ENCODE measurements at regions not wholly inside any gene's neighbourhood (a gene's known extent, or its start where the extent isn't known, plus 50 kb on each side); places are given as distances from the start of the nearest gene placed in this dataset.
"Not testable (repeated sequence)": the region's sequence is repeated elsewhere in the genome, so short reads cannot be mapped to it uniquely, and the experiment has no call there.

GRCh38 chr2:223182356-223182755, 130.4 kb downstream of the KCNE4 start:
- DNase-seq, result no peak

- no peak for DNase-seq
These were observed 133.6 kb downstream of the KCNE4 start for GRCh38 chr2:223185638-223186037.

- no peak for DNase-seq
These were observed 135.3 kb downstream of the KCNE4 start for GRCh38 chr2:223187256-223187655.

- DNase-seq, result not testable (repeated sequence)
These were observed 138.7 kb downstream of the KCNE4 start for GRCh38 chr2:223190561-223191206.

- DNase-seq, result no peak
These were observed 144.3 kb downstream of the KCNE4 start for GRCh38 chr2:223196331-223196730.

GRCh38 chr2:223197046-223197445, 145.1 kb downstream of the KCNE4 start:
- no peak for DNase-seq

- DNase-seq, result no peak
These were observed 147.8 kb downstream of the KCNE4 start for GRCh38 chr2:223199531-223200515.

GRCh38 chr2:223203971-223204929, 152.3 kb downstream of the KCNE4 start:
- DNase-seq, result no peak

GRCh38 chr2:223210489-223210888, 158.5 kb downstream of the KCNE4 start:
- no peak for DNase-seq

GRCh38 chr2:223214394-223215253, 162.6 kb downstream of the KCNE4 start:
- peak; percentile 30 for DNase-seq

- DNase-seq, result no peak
These were observed 163.2 kb downstream of the KCNE4 start for GRCh38 chr2:223215254-223215516.

GRCh38 chr2:223217373-223217772, 165.4 kb downstream of the KCNE4 start:
- DNase-seq, result no peak

- no peak for DNase-seq
These were observed 166.7 kb downstream of the KCNE4 start for GRCh38 chr2:223218587-223219178.

GRCh38 chr2:223219872-223220657, 168.1 kb downstream of the KCNE4 start:
- DNase-seq, result no peak

GRCh38 chr2:223220658-223220925, 168.6 kb downstream of the KCNE4 start:
- peak; percentile 25 for DNase-seq

GRCh38 chr2:223221139-223221835, 169.3 kb downstream of the KCNE4 start:
- no peak for DNase-seq

GRCh38 chr2:223222397-223222796, 170.4 kb downstream of the KCNE4 start:
- no peak for DNase-seq

- DNase-seq, result no peak
These were observed 171.2 kb downstream of the KCNE4 start for GRCh38 chr2:223223156-223223555.

- DNase-seq, result no peak
These were observed 173.3 kb downstream of the KCNE4 start for GRCh38 chr2:223225266-223225665.

- DNase-seq, result no peak
These were observed 174.3 kb downstream of the KCNE4 start for GRCh38 chr2:223226264-223226663.

GRCh38 chr2:223227338-223227737, 175.3 kb downstream of the KCNE4 start:
- no peak for DNase-seq

Measured in right hindlimb (tissue), 1 donor.